GM19468 (cell line): ENCODE measurements at regions not wholly inside any gene's neighbourhood (a gene's known extent, or its start where the extent isn't known, plus 50 kb on each side); places are given as distances from the start of the nearest gene placed in this dataset.

ENCODE experiments used
- ATAC-seq: cut with Tn5 transposase; IDR thresholded peaks from one replicate; pipeline ENCODE4 v1.9.1; 2021; ENCODE audit warnings: mild to moderate bottlenecking, moderate library complexity, moderate number of reproducible peaks; ENCODE audit not compliant: unreplicated experiment; ENCODE audit errors: extremely low read depth

DNA sequence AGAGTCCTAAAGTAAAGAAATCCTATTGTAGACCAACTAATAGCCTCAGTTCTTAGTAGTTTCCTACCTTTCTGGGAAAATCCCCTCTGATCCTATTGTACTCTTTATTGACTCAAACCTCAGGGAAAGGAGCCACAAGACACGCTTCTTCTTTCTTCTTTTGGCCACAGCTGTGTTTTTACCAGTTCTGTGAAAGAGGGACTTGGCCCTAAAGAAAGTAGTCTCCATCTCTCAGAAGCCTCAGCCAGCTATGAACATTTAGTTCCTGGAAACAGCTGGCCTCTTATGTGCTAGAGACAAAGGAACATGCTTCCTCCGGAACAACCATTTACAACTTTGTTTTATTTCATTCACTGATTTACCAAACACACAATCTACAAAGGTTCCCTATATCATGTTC is 66.1 kb upstream of the ARID2 start:
- no peak for ATAC-seq

DNA sequence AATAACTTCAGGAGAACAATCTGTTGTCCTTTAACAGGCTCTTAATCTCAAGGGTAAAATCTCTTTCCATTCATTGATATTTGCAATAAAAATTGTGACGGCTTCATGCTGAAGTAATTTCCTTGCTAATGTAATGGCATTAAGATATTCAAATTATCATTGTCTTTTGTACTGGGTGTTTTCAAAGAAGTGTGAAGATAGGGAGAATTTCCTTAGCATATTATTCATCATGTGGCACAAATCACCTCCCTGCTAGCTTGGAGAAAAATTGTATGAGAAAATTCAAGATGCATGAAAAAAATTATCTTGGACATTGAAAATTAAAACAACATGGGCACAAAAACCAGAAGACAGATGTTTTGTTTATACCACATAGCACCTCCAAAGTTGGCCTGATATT is 63.6 kb upstream of the ARID2 start:
- ATAC-seq, result no peak

DNA sequence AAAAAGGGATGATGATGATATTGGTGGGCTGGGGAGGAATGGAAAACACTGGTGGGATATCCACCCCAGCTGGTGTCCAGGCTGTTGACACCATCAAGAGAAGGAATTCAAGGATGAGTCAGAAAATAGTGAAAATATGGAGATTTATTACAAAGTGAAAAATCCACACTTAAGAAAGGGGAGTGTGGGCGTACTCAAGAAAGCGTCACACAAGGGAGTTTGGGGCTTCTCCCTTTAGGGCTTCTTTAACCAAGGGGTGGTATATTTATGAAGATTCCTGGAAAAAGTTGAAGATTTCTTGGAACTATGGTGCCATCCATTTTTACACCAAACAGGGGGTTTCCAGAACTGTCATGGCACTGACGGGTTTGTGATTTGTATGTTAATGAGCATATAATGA is 63.1 kb upstream of the ARID2 start:
- ATAC-seq, result no peak

DNA sequence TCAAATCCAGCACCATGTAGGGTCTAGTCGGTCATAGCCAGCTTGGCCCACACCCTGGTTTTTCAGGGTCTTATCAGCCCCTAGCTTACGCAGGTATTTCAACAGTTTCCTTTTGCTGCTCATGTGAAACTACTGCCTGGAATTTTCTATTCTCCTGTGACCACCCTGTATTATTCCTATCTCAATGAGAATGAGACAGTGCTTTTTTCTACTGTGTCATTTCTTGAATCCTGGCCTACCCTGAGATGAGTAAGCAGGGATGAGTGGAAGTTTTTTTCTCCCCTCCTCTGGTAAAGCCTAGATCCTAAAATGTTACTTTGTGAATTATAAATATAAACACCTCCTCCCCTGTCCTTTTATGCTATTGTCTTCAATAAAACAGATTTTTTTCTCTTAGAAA is 62.7 kb upstream of the ARID2 start:
- no peak for ATAC-seq

DNA sequence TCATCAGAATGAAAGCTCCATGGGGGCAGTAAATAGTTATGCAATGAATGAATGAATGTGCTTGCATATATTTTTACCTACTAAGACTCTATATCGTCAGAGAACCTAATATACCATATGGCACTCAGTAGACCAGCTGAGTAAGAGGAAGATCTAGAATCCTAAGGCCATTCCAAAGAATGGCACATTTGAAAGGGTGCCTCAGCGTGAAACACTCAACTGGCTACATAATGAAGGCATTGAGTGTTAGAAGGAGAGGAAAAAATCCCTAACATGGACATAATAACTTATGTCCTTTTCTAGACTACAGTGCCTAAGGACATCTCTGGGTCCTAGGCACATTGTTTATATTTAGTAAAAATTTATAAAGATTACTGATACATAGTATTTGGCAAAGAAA is 61.7 kb upstream of the ARID2 start:
- ATAC-seq, result no peak

DNA sequence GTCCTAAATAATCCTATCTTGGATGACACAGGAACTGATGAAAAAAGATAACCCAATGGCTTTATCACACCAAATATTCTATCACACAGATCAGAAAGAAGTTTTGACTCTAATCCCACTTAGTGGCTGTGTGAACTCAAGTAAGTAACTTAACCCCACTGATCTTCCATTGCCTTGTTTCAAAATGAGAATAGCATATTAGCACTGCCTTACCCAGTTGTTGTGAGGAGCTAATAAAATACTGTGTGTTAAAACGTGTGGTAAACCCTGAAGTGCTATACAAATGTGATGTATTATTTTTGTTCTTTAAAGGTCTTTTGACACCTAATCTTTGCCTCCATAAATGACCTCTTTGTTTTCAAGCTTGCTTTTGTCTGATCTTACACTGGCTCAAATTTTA is 60.9 kb upstream of the ARID2 start:
- no peak for ATAC-seq

DNA sequence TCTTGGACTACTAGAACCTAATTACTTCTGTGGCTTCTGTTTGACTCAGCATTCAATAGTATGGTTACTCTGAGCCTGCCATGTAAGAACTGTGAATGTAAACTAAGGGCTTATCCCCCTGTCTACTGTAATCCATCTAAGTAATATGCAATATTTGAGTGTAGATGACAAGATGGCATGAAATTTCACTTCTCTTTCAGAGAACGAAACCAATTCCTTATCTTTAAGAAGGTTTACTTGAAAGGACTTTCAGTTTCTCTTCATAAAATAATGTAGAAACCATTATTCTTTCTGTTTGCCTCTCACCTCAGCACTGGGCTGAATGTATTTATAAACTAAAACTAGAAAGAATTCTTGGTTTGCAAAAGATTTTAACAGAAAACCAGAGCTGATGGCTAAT is 60.4 kb upstream of the ARID2 start:
- peak; percentile 82 for ATAC-seq

DNA sequence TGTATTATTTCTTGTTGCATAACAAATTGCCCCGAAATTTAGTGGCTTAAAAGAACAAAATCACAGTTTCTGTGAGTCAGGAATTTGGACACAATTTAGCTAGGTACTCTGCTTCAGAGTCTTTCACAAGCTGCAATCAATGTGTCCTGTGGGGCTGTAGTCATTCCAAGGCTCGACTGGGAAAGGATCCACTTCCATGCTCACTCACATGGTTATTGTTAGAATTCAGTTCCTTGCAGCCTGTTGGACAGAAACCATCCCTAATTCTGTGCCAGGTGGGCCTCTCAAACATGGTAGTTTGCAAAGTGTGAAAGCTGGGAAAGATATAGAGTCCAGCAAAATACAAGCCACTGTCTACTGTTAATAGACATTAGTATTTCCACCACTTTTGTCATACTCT is 59.7 kb upstream of the ARID2 start:
- ATAC-seq, result no peak

DNA sequence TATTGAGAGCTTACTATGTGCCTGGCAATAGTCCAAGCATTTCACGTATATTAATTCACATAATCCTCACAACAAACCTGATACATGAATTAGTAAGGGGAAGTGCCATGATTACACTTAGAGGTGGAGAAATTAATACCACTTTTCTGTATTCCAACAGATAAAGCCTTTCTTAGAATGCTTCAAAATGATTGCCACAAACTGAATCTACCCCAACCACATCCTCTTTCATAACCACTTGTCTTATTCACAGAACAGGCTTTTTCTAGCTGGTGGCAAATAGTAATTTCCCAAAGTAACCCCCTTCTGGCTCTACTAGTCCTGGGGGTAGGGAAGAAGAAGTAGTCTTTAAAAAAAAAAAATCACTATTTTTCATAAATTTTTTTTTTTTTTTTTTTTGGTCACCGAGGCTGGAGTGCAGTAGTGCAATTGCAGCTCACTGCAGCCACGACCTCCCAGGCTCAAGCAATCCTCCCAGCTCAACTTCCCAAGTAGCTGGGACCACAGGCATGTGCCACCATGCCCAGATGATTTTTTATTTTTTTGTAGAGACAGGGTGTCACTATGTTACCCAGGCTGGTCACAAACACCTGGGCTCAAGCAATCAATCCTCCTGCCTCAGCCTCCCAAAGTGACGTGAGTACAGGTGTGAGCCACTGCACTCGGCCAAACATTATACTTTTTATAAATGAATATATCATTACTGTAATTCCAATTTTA is 59.0 kb upstream of the ARID2 start:
- no peak for ATAC-seq

DNA sequence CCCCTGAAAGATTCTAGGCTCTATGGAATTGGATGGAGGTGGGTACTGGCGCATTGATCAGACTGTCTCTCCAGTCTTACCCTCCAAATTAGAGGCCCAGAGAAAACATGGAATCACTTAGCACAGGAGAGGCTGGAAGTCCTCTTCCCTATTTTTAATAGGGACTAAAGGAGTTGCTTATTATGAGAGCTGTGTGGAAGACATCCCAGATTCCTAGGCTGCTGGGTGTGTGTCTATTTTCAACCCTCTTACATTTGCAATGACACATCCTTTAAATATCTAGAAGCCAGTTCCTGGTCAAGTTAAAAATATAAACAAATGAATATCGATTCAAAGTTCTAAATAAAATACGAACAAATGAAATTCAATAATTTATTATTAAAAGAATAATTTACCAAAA is 58.3 kb upstream of the ARID2 start:
- ATAC-seq, result no peak

DNA sequence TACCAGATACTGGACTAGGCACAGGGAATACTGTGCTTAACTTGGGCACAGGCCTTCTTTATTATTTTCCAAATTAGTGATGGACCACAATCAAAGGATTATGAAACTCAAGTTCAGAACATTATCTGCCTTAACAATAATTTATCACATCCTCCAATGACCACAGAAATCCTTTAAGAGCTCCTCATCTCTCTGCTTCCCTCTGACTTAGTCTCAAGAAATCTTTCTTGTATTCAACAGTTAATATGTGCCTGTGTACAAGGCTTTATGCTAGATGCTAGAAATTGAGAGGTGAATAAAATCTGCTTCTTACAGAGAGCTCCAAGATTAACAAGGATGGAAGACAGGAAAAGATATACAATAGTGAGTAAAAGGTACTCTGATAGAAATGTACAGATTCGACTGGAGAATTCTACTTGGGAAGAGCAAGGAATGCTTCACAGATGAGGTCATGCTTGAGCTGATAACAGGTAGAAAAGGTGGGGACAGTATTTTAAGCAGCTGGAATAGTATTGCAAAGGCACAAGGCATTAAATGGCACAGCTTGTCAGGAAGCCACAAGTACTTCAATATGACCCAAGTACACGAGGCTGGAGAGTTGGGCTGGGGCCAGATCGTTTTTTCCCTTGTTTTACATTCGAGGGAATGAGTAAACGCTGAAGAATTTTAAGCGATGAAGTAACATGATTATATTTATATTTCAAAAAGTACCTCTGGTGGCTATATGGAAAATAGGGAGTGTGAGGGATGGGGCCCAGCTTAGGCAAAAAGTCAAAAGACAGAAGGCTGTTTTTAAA is 55.1 kb upstream of the ARID2 start:
- no peak for ATAC-seq

DNA sequence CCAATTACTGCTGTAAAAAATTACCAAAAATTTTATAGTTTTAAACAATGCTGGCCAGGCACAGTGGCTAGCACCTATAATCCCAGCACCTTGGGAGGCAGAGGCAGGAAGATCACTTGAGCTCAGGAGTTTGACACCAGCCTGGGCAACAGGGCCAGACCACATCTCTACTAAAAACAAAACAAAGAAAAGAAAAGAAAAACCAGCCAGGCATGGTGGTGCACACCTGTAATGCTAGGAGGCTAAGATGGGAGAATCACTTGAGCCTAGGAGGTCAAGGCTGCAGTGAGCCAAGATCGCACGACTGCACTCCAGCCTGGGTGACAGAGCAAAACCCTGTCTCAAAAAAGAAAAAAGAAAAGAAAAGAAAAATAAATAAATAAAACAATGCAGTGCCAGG is 54.0 kb upstream of the ARID2 start:
- ATAC-seq, result no peak
